ENCODE measurements at regions not wholly inside any gene's neighbourhood (a gene's known extent, or its start where the extent isn't known, plus 50 kb on each side); places are given as distances from the start of the nearest gene placed in this dataset.

DNA sequence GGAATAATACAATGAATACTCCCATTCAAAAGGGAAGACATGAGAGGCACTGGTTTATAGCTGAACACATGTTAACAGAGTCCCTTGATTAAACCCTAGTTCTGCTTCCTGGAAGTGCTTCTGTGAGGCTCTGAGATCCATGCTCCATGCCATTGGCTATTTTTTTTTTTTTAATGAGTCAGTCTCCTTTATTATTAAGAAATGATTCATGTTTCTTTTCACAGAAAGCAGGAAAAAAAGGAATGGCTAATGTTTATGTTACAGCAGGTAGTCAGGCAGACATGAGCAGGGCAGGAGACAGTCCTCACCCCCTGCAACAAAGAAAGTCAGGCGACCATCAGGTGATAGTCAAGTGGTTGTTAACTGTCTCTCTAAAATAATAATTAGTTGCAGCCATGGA lies 598.7 kb downstream of the EPHA5 start:
- DNase-seq: no peak
- ChIA-PET POLR2A (no interaction called here), CTCF (no interaction called here)
- H3K4me1 Mint-ChIP-seq: no peaks in the 10 kb centered on the region
- no peaks in the 10 kb centered on the region for H3K27me3 Mint-ChIP-seq
- no peaks in the 10 kb centered on the region for H3K9me3 Mint-ChIP-seq
- H3K27ac Mint-ChIP-seq: no peak overlapping the region
- H3K36me3 Mint-ChIP-seq (ENCODE audit: low read depth): no peaks in the 10 kb centered on the region
- no peak overlapping the region for H3K4me3 Mint-ChIP-seq

DNA sequence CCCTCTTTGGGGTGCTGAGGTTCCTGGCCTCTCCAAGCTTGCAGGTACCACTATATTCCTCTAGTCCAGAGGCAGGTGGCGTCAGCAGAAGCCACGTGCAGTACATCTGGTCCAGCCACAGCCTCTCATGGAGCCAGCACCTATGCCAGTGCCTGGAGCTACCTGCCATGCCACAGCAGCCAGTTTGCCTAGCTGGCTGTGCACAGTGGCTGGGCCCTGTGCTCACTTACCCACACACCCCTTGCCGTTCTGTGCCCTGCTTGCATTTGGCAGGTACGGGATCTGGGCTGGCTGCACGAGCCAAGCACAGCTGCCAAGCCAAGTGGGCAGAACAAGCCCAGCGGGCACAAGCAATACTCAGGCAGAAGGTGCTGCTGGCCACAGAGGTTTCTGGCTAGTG lies 601.1 kb downstream of the EPHA5 start:
- no peaks in the 10 kb centered on the region for H3K9me3 Mint-ChIP-seq
- no peak overlapping the region for H3K4me3 Mint-ChIP-seq
- no peaks in the 10 kb centered on the region for H3K27me3 Mint-ChIP-seq
- DNase-seq: no peak
- POLR2A ChIA-PET: no interaction called here
- CTCF ChIA-PET: no interaction called here
- H3K36me3 Mint-ChIP-seq (ENCODE audit: low read depth): no peaks in the 10 kb centered on the region
- no peak overlapping the region for H3K27ac Mint-ChIP-seq
- no peaks in the 10 kb centered on the region for H3K4me1 Mint-ChIP-seq

DNA sequence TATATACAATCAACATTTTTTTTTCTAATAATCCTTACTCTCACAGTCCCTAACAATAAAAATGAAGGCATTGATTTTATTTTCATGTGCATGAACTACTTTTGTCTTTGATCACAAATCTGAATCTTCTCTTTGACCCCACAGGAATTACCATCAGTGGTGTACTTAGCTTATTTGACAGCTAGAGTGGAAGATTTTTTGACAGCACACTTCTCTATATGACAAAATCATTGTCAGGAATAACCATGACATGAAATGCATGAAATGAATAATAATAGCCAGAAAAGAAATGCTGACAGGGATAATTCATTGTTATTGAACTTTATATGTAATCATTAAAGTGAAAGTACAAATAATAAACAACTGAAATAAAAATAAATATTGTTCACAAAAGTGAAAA lies 604.2 kb downstream of the EPHA5 start:
- ChIA-PET POLR2A (no interaction called here), CTCF (no interaction called here)

GRCh38 chr4:65063601-65064000 lies 606.7 kb downstream of the EPHA5 start:
- H3K36me3 Mint-ChIP-seq (ENCODE audit: low read depth): no peaks in the 10 kb centered on the region
- H3K27ac Mint-ChIP-seq: no peak overlapping the region
- CTCF ChIA-PET: no interaction called here
- no peaks in the 10 kb centered on the region for H3K27me3 Mint-ChIP-seq
- DNase-seq: no peak
- H3K4me1 Mint-ChIP-seq: no peaks in the 10 kb centered on the region
- H3K4me3 Mint-ChIP-seq: no peak overlapping the region
- H3K9me3 Mint-ChIP-seq: no peaks in the 10 kb centered on the region
- POLR2A ChIA-PET: no interaction called here

More for the DNA sequence above, 604.2 kb downstream of the EPHA5 start:
- H3K27me3 Mint-ChIP-seq: no peaks in the 10 kb centered on the region
- no peaks in the 10 kb centered on the region for H3K36me3 Mint-ChIP-seq (ENCODE audit: low read depth)
- H3K4me1 Mint-ChIP-seq: no peaks in the 10 kb centered on the region
- no peak overlapping the region for H3K4me3 Mint-ChIP-seq
- no peaks in the 10 kb centered on the region for H3K9me3 Mint-ChIP-seq
- DNase-seq: no peak
- no peak overlapping the region for H3K27ac Mint-ChIP-seq

DNA sequence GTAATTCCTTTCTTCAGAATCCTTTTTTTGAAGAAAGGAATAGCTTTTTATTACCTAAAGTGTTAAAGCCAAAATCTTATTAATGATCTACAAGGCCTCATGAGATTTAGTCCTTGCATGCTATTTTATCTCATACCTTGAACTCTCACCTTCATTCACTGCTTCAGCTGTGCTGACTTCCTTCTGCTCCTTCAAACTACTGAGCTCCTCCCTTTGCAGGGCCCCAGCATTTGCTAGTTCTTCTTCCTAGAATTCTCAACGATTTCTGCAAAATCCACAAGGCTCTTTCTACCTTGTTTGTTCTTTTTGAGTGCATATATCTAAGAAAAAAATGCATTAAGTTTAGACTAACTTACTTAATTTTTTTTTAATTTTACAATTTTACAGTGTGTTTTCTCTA lies 619.5 kb downstream of the EPHA5 start:
- ChIA-PET POLR2A (no interaction called here), CTCF (no interaction called here)
- H3K36me3 Mint-ChIP-seq (ENCODE audit: low read depth): no peaks in the 10 kb centered on the region
- no peak overlapping the region for H3K27ac Mint-ChIP-seq
- DNase-seq: no peak
- no peaks in the 10 kb centered on the region for H3K4me1 Mint-ChIP-seq
- H3K27me3 Mint-ChIP-seq: no peaks in the 10 kb centered on the region
- H3K9me3 Mint-ChIP-seq: no peaks in the 10 kb centered on the region
- H3K4me3 Mint-ChIP-seq: no peak overlapping the region

- ChIA-PET CTCF (interaction anchor here (1.8 kb wide), 1 partner anchor 12 kb away, joined by 6 read pairs; no protein-coding TSS in a partner anchor), POLR2A (no interaction called here)
- H3K27ac Mint-ChIP-seq: no peak overlapping the region
- no peak overlapping the region for H3K4me3 Mint-ChIP-seq
- H3K4me1 Mint-ChIP-seq: no peaks in the 10 kb centered on the region
- no peaks in the 10 kb centered on the region for H3K36me3 Mint-ChIP-seq (ENCODE audit: low read depth)
- no peak for DNase-seq
- H3K27me3 Mint-ChIP-seq: no peaks in the 10 kb centered on the region
- H3K9me3 Mint-ChIP-seq: no peaks in the 10 kb centered on the region
These were observed 623.8 kb downstream of the EPHA5 start for GRCh38 chr4:65046192-65047133.

GRCh38 chr4:65033899-65034298 lies 624.6 kb upstream of the TECRL start:
- H3K9me3 Mint-ChIP-seq: no peaks in the 10 kb centered on the region
- no peak for DNase-seq
- ChIA-PET CTCF (no interaction called here), POLR2A (no interaction called here)
- H3K4me3 Mint-ChIP-seq: no peak overlapping the region
- no peaks in the 10 kb centered on the region for H3K4me1 Mint-ChIP-seq
- H3K27ac Mint-ChIP-seq: no peak overlapping the region
- H3K27me3 Mint-ChIP-seq: no peaks in the 10 kb centered on the region
- H3K36me3 Mint-ChIP-seq (ENCODE audit: low read depth): no peaks in the 10 kb centered on the region

DNA sequence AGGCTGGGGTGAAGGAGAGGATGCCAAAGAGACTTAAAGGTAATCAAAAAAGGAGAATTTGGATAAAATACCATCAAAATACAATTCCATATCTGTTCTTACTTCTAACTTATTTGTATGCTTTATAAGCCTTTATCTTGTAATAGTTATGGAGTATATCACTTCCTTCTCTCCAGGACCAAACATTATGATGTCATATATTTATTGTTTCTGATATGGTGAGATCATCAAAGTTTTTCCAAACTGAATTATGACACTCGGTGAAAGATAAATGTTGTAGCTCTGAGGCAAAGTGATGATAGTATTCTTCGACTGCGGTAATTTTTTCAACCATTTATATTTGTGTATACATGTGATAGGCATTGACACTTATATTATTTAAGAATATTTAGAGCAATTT lies 619.3 kb upstream of the TECRL start:
- Mint-ChIP-seq H3K27me3 (no peaks in the 10 kb centered on the region), H3K4me3 (no peak overlapping the region), H3K9me3 (no peaks in the 10 kb centered on the region), H3K4me1 (no peaks in the 10 kb centered on the region), H3K27ac (no peak overlapping the region), H3K36me3 (ENCODE audit: low read depth) (no peaks in the 10 kb centered on the region)
- ChIA-PET POLR2A (no interaction called here), CTCF (no interaction called here)
- DNase-seq: no peak

GRCh38 chr4:65023883-65024670 lies 614.8 kb upstream of the TECRL start:
- ChIA-PET POLR2A (no interaction called here), CTCF (no interaction called here)
- Mint-ChIP-seq H3K4me1 (no peaks in the 10 kb centered on the region), H3K27me3 (no peaks in the 10 kb centered on the region), H3K36me3 (ENCODE audit: low read depth) (no peaks in the 10 kb centered on the region), H3K27ac (no peak overlapping the region), H3K9me3 (no peaks in the 10 kb centered on the region), H3K4me3 (no peak overlapping the region)
- DNase-seq: no peak

DNA sequence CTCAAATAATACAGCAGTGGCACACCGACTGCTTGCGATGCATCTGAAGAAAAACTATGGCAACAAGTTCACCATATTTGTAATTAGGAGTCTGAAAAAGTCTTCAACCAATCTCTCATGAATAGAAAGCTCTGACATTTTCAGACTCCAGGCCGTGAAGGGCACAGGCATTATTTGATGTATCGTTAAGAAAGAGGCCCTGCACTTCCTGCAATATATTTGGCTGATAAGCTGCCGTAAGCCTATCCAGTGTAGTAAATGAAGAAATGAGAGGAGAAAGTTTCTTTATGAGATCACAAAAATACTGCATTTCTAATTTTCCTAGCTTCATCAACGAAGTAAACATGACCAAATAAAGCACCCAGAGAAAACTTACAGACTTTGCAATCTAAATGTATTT lies 613.8 kb upstream of the TECRL start:
- no peak overlapping the region for H3K27ac Mint-ChIP-seq
- no peaks in the 10 kb centered on the region for H3K9me3 Mint-ChIP-seq
- ChIA-PET CTCF (no interaction called here), POLR2A (no interaction called here)
- no peaks in the 10 kb centered on the region for H3K27me3 Mint-ChIP-seq
- DNase-seq: no peak
- H3K36me3 Mint-ChIP-seq (ENCODE audit: low read depth): no peaks in the 10 kb centered on the region
- H3K4me3 Mint-ChIP-seq: no peak overlapping the region
- no peaks in the 10 kb centered on the region for H3K4me1 Mint-ChIP-seq

- Mint-ChIP-seq H3K27ac (no peak overlapping the region), H3K4me3 (no peak overlapping the region), H3K4me1 (no peaks in the 10 kb centered on the region), H3K9me3 (no peaks in the 10 kb centered on the region), H3K36me3 (ENCODE audit: low read depth) (no peaks in the 10 kb centered on the region), H3K27me3 (no peaks in the 10 kb centered on the region)
- no peak for DNase-seq
- ChIA-PET CTCF (no interaction called here), POLR2A (no interaction called here)
These were observed 612.5 kb upstream of the TECRL start for GRCh38 chr4:65021737-65022136.

DNA sequence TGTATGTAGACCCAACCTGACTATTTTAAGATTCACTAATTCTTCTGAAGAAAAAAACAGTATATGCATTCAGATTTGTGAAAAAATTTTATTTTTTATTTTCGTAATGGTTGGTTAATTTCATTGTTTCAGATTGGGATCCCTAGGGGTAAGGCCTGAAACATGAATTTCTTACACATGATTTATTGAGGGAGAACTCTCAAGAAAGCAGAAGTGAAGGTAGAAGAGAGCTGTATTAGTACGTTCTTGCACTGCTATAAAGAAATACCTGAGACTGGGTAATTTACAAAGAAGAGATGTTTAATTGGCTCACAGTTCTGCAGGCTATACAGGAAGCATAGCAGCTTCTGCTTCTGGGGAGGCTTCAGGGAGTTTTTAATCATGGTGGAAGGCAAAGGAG lies 611.9 kb upstream of the TECRL start:
- Mint-ChIP-seq H3K4me3 (no peak overlapping the region), H3K4me1 (no peaks in the 10 kb centered on the region), H3K27me3 (no peaks in the 10 kb centered on the region), H3K27ac (no peak overlapping the region), H3K9me3 (no peaks in the 10 kb centered on the region), H3K36me3 (ENCODE audit: low read depth) (no peaks in the 10 kb centered on the region)
- DNase-seq: no peak
- ChIA-PET POLR2A (no interaction called here), CTCF (no interaction called here)

DNA sequence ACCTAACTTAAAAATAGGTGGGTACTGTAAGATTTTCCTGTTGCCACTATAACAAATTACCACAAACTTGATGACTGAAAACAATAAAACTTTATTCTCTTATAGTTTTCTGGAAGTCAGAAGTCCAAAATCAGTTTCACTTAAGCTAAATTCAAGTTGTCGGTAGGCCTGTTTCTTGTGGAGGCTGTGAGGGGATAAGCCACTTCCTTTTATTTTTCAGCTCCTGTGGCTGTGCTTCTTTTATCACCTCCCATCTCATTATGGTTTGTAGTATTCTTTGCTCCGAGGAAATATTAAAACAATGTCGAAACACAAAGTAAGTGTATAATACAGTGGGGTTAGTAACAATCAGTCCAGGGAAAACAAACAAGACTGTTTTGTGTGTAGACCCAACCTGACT lies 610.5 kb upstream of the TECRL start:
- no peaks in the 10 kb centered on the region for H3K27me3 Mint-ChIP-seq
- ChIA-PET POLR2A (no interaction called here), CTCF (no interaction called here)
- H3K27ac Mint-ChIP-seq: no peak overlapping the region
- H3K4me3 Mint-ChIP-seq: no peak overlapping the region
- no peaks in the 10 kb centered on the region for H3K36me3 Mint-ChIP-seq (ENCODE audit: low read depth)
- H3K9me3 Mint-ChIP-seq: no peaks in the 10 kb centered on the region
- H3K4me1 Mint-ChIP-seq: no peaks in the 10 kb centered on the region
- no peak for DNase-seq

DNA sequence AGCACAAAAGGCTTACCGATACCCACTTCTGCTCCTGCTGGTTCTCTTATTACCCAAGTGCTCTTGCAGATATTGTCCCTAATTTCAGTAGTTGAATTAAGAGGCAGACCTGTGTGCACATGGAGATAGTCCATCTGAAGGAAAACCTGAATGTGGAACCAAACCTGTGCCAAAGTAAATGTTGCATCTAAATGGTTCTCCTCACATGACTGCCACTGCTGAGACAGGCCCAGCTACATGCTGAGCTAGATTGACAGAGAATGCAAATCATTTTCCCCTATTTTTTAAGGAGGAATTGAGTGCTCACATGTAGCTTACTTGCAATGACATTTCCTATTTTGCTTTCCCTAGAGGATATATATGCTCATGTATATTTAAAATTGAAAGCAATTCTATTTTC lies 609.1 kb upstream of the TECRL start:
- ChIA-PET CTCF (no interaction called here), POLR2A (no interaction called here)
- Mint-ChIP-seq H3K27ac (no peak overlapping the region), H3K4me3 (no peak overlapping the region), H3K9me3 (no peaks in the 10 kb centered on the region), H3K36me3 (ENCODE audit: low read depth) (no peaks in the 10 kb centered on the region), H3K4me1 (no peaks in the 10 kb centered on the region), H3K27me3 (no peaks in the 10 kb centered on the region)
- DNase-seq: no peak

Data from activated CD4-positive, alpha-beta T cell treated with anti-CD3 and anti-CD28 coated beads, Interleukin-2, amount 10 ng/mL, durations not matched to agents 7 days and 5 days (primary cell).